HepG2 (cell line): ENCODE measurements at regions not wholly inside any gene's neighbourhood (a gene's known extent, or its start where the extent isn't known, plus 50 kb on each side); places are given as distances from the start of the nearest gene placed in this dataset.

Source experiments
- CAMTA2 ChIP-seq: sonication (generic); formaldehyde crosslinking; IDR thresholded peaks from 2 replicates; pipeline ENCODE4 v1.4.0; 2020; ENCODE audit warnings: mild to moderate bottlenecking, missing genetic modification reagents, borderline replicate concordance
- CCAR2 ChIP-seq: fragments of 200-400 bp; formaldehyde crosslinking; optimal IDR thresholded peaks from 2 replicates; pipeline ENCODE3; 2018; ENCODE audit warnings: low read depth, mild to moderate bottlenecking, low read length, moderate library complexity
- EP300 ChIP-seq, 3 experiments: sonication (generic) in 1 of 3; formaldehyde crosslinking in 1 of 3; IDR thresholded peaks; 2 replicates each; pipeline versions ENCODE4 v1.5.1 to v1.6.1; 2011 to 2020; ENCODE audit warnings: low read depth in 2 of 3, low read length in 2 of 3, borderline replicate concordance in 1 of 3, improper control_type of control experiment in 1 of 3, mild to moderate bottlenecking in 1 of 3, missing genetic modification reagents in 1 of 3, moderate library complexity in 1 of 3
- FOXA3 ChIP-seq: IDR thresholded peaks from 2 replicates; pipeline ENCODE4 v1.6.1; 2016; ENCODE audit warnings: missing genetic modification reagents, missing compliant biosample characterization
- FOXK1 ChIP-seq: sonication (generic); formaldehyde crosslinking; IDR thresholded peaks from 2 replicates; pipeline ENCODE4 v1.4.0; 2020; ENCODE audit warnings: low read depth, missing genetic modification reagents, borderline replicate concordance
- HDAC1 ChIP-seq: sonication (generic); formaldehyde crosslinking; IDR thresholded peaks from 2 replicates; pipeline ENCODE4 v1.5.1; 2020; ENCODE audit warnings: mild to moderate bottlenecking, missing genetic modification reagents
- MIER2 ChIP-seq: IDR thresholded peaks from 2 replicates; pipeline ENCODE4 v1.6.1; 2016; ENCODE audit warnings: missing biosample characterization, missing genetic modification reagents
- NFKBIZ ChIP-seq: IDR thresholded peaks from 2 replicates; pipeline ENCODE4 v1.6.1; 2018; ENCODE audit warnings: missing genetic modification reagents, missing compliant biosample characterization
- NONO ChIP-seq, 2 experiments: fragments of 450-650 bp in 1 of 2; sonication (generic) in 1 of 2; formaldehyde crosslinking in 1 of 2; IDR thresholded peaks in 1 of 2; conservative IDR thresholded peaks in 1 of 2; 2 replicates each; pipeline versions ENCODE4 v1.6.1 to v1.8.0; 2017 to 2022; ENCODE audit warnings: mild to moderate bottlenecking in 1 of 2, missing genetic modification reagents in 1 of 2, moderate library complexity in 1 of 2
- PAF1 ChIP-seq: IDR thresholded peaks from 2 replicates; pipeline ENCODE4 v1.6.1; 2016; ENCODE audit warnings: missing genetic modification reagents, missing compliant biosample characterization
- PCBP2 ChIP-seq: fragments of 200-400 bp; formaldehyde crosslinking; optimal IDR thresholded peaks from 2 replicates; pipeline ENCODE3; 2018; ENCODE audit warnings: low read length, low read depth; ENCODE audit not compliant: poor library complexity, severe bottlenecking
- PHF8 ChIP-seq: sonication (generic); formaldehyde crosslinking; IDR thresholded peaks from 2 replicates; pipeline ENCODE4 v1.5.0; 2020; ENCODE audit warnings: missing genetic modification reagents
- YEATS4 ChIP-seq: sonication (generic); formaldehyde crosslinking; IDR thresholded peaks from 2 replicates; pipeline ENCODE4 v1.4.0; 2020; ENCODE audit warnings: missing genetic modification reagents, borderline replicate concordance
- ZHX2 ChIP-seq, 2 experiments: sonication (generic) in 1 of 2; formaldehyde crosslinking in 1 of 2; IDR thresholded peaks; 2 replicates each; pipeline versions ENCODE4 v1.6.1 to v1.9.0; 2014 to 2022; ENCODE audit warnings: antibody characterized with exemption in 1 of 2, borderline replicate concordance in 1 of 2, inconsistent platforms in 1 of 2, low read depth in 1 of 2, missing genetic modification reagents in 1 of 2
- ZNF205 ChIP-seq: IDR thresholded peaks from 2 replicates; pipeline ENCODE4 v1.6.1; 2018; ENCODE audit warnings: missing biosample characterization, missing genetic modification reagents
- ZNF331 ChIP-seq: sonication (generic); formaldehyde crosslinking; IDR thresholded peaks from 2 replicates; pipeline ENCODE4 v1.4.0; 2020; ENCODE audit warnings: missing genetic modification reagents
- ZNF616 ChIP-seq: sonication (generic); formaldehyde crosslinking; IDR thresholded peaks from 2 replicates; pipeline ENCODE4 v1.5.0; 2020; ENCODE audit warnings: low read depth, mild to moderate bottlenecking, missing genetic modification reagents
- ZNF740 ChIP-seq: sonication (generic); formaldehyde crosslinking; IDR thresholded peaks from 2 replicates; pipeline ENCODE4 v1.4.0; 2020; ENCODE audit warnings: missing genetic modification reagents
- TF ChIP-seq, protein P1 (sequence below): sonication (generic); formaldehyde crosslinking; IDR thresholded peaks from 2 replicates; pipeline ENCODE4 v1.4.0; 2020; ENCODE audit warnings: missing genetic modification reagents; ENCODE audit errors: not compliant biosample characterization
- TF ChIP-seq, protein P2 (sequence below): sonication (generic); formaldehyde crosslinking; IDR thresholded peaks from 2 replicates; pipeline ENCODE4 v1.4.0; 2020; ENCODE audit warnings: missing genetic modification reagents

DNA sequence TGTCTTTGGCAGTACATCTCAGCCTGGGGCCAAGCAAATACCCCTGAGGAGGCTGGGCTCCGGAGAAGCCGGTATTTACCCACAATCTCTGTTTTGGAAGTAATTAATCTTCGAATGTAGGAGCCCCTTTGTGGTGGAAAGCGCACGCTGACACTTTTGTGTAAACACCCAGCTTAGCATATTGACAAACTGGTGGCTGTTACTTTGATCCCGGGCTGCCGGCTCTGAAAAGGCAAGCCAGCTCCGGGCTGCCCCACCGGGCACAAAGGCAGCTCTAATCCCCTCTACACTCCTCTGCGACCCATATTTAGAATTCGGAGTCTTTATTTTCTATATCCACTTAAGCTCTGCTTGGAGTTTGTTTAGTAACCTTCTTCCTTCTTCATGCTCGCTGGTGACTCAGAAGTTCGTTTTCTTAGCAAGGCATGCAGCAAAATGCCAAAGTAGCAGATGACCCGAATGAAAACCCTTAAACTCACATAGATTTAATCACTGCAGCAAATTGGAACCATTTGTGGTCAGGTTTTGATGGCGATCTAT is 144.0 kb upstream of the IRX3 start (continued):
- TF ChIP-seq NONO (IDR thresholded peaks at IDR 0.05), result no peak
- TF ChIP-seq NONO (CRISPR knock-in tag; conservative IDR thresholded peaks at IDR 0.05), result no peak
- no peak for TF ChIP-seq MIER2
- no peak for TF ChIP-seq PHF8 (CRISPR knock-in tag)
- TF ChIP-seq NFKBIZ (CRISPR knock-in tag), result 0 out of 2 replicates have a peak, but pooled peaks have one; percentile 56
- TF ChIP-seq CAMTA2 (CRISPR knock-in tag), result no peak
- TF ChIP-seq, protein P1, sequence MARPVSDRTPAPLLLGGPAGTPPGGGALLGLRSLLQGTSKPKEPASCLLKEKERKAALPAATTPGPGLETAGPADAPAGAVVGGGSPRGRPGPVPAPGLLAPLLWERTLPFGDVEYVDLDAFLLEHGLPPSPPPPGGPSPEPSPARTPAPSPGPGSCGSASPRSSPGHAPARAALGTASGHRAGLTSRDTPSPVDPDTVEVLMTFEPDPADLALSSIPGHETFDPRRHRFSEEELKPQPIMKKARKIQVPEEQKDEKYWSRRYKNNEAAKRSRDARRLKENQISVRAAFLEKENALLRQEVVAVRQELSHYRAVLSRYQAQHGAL (CRISPR knock-in tag), result no peak
- TF ChIP-seq PAF1 (CRISPR knock-in tag), result no peak
- TF ChIP-seq ZNF740 (CRISPR knock-in tag), result no peak
- TF ChIP-seq PCBP2, result no peak
- no peak for TF ChIP-seq CCAR2
- TF ChIP-seq FOXA3 (CRISPR knock-in tag), result peak; percentile 98
- TF ChIP-seq ZNF331 (CRISPR knock-in tag), result peak; percentile 42; the same call in 1 of the 2 replicates
- TF ChIP-seq ZHX2 (IDR thresholded peaks at IDR 0.05; ENCODE audit: low read depth), result 0 out of 2 replicates have a peak, but pooled peaks have one; percentile 32
- TF ChIP-seq ZHX2 (CRISPR knock-in tag; IDR thresholded peaks at IDR 0.05; ENCODE audit: borderline replicate concordance), result no peak
- peak; percentile 83; the same call in 1 of the 2 replicates for TF ChIP-seq FOXK1 (CRISPR knock-in tag)
- peak; percentile 44; the same call in 1 of the 2 replicates for TF ChIP-seq YEATS4 (CRISPR knock-in tag)
- TF ChIP-seq HDAC1, result peak; percentile 68
- 0 out of 2 replicates have a peak, but pooled peaks have one; percentile 39 for TF ChIP-seq ZNF205
- TF ChIP-seq ZNF616 (CRISPR knock-in tag), result no peak
- peak in 1 of 2 experiments; percentile 68; a peak in 2 of 4 replicates for TF ChIP-seq EP300 (IDR thresholded peaks at IDR 0.05; ENCODE audit: low read depth in 2 of 2, low read length in 2 of 2)
- no peak; the same call in 1 of the 2 replicates for TF ChIP-seq EP300 (CRISPR knock-in tag; IDR thresholded peaks at IDR 0.05; ENCODE audit: borderline replicate concordance)
- TF ChIP-seq, protein P2, sequence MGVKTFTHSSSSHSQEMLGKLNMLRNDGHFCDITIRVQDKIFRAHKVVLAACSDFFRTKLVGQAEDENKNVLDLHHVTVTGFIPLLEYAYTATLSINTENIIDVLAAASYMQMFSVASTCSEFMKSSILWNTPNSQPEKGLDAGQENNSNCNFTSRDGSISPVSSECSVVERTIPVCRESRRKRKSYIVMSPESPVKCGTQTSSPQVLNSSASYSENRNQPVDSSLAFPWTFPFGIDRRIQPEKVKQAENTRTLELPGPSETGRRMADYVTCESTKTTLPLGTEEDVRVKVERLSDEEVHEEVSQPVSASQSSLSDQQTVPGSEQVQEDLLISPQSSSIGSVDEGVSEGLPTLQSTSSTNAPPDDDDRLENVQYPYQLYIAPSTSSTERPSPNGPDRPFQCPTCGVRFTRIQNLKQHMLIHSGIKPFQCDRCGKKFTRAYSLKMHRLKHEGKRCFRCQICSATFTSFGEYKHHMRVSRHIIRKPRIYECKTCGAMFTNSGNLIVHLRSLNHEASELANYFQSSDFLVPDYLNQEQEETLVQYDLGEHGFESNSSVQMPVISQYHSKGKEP (CRISPR knock-in tag), result no peak
